ENCODE measurements at regions not wholly inside any gene's neighbourhood (a gene's known extent, or its start where the extent isn't known, plus 50 kb on each side); places are given as distances from the start of the nearest gene placed in this dataset.

DNA sequence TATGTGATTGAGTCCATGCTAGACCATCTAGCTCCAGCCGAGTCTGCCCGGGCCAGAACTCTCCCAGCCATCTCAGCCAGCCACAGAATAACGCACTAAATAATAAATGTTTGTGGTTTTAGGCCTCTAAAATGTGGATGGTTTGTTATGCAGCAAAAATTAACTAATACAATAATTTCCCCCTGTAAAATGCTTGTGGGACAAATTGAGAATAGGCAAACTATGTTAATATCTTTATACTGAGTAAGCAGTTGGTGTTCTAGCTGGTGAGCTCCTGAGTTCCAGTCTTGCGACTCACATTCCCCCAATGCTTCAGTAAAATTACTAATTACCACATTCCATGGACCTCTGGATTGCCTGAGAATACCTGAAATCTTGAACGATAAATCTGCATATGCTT is 316.8 kb upstream of the NFE2L3 start:
- Histone ChIP-seq H3K4me2 (ENCODE audit: low read length) (no peak overlapping the region), H3K9ac (ENCODE audit: low read length) (no peak overlapping the region), H3K36me3 (ENCODE audit: insufficient read depth, low read length) (no peaks in the 10 kb centered on the region), H3K9me3 (ENCODE audit: low read length) (no peaks in the 10 kb centered on the region), H3K27me3 (ENCODE audit: insufficient read depth, low read depth, low read length) (no peaks in the 10 kb centered on the region), H4K20me1 (ENCODE audit: insufficient read depth) (no peaks in the 10 kb centered on the region), H3K79me2 (replicated peaks; ENCODE audit: insufficient read depth, low read length) (no peaks in the 10 kb centered on the region), H3F3A (ENCODE audit: insufficient read depth, low read length, poor library complexity, severe bottlenecking) (no peaks in the 10 kb centered on the region), H3K9me2 (ENCODE audit: insufficient read depth, low read length) (no peaks in the 10 kb centered on the region), H3K27ac (ENCODE audit: low read length) (no peak overlapping the region), H2AFZ (ENCODE audit: low read depth, low read length) (no peak overlapping the region), H3K4me3 (ENCODE audit: low read length) (no peak overlapping the region)
- TF ChIP-seq, protein P1, sequence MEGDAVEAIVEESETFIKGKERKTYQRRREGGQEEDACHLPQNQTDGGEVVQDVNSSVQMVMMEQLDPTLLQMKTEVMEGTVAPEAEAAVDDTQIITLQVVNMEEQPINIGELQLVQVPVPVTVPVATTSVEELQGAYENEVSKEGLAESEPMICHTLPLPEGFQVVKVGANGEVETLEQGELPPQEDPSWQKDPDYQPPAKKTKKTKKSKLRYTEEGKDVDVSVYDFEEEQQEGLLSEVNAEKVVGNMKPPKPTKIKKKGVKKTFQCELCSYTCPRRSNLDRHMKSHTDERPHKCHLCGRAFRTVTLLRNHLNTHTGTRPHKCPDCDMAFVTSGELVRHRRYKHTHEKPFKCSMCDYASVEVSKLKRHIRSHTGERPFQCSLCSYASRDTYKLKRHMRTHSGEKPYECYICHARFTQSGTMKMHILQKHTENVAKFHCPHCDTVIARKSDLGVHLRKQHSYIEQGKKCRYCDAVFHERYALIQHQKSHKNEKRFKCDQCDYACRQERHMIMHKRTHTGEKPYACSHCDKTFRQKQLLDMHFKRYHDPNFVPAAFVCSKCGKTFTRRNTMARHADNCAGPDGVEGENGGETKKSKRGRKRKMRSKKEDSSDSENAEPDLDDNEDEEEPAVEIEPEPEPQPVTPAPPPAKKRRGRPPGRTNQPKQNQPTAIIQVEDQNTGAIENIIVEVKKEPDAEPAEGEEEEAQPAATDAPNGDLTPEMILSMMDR (IDR thresholded peaks at IDR 0.05; ENCODE audit: poor library complexity, severe bottlenecking), result no peak
- TF ChIP-seq, protein P2, sequence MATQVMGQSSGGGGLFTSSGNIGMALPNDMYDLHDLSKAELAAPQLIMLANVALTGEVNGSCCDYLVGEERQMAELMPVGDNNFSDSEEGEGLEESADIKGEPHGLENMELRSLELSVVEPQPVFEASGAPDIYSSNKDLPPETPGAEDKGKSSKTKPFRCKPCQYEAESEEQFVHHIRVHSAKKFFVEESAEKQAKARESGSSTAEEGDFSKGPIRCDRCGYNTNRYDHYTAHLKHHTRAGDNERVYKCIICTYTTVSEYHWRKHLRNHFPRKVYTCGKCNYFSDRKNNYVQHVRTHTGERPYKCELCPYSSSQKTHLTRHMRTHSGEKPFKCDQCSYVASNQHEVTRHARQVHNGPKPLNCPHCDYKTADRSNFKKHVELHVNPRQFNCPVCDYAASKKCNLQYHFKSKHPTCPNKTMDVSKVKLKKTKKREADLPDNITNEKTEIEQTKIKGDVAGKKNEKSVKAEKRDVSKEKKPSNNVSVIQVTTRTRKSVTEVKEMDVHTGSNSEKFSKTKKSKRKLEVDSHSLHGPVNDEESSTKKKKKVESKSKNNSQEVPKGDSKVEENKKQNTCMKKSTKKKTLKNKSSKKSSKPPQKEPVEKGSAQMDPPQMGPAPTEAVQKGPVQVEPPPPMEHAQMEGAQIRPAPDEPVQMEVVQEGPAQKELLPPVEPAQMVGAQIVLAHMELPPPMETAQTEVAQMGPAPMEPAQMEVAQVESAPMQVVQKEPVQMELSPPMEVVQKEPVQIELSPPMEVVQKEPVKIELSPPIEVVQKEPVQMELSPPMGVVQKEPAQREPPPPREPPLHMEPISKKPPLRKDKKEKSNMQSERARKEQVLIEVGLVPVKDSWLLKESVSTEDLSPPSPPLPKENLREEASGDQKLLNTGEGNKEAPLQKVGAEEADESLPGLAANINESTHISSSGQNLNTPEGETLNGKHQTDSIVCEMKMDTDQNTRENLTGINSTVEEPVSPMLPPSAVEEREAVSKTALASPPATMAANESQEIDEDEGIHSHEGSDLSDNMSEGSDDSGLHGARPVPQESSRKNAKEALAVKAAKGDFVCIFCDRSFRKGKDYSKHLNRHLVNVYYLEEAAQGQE (IDR thresholded peaks at IDR 0.05; ENCODE audit: borderline replicate concordance), result no peak
- TF ChIP-seq POLR2AphosphoS5 (IDR thresholded peaks at IDR 0.05) (no peak), MXI1 (conservative IDR thresholded peaks at IDR 0.05; ENCODE audit: poor library complexity, severe bottlenecking) (no peak), SMC3 (conservative IDR thresholded peaks at IDR 0.05; ENCODE audit: poor library complexity) (no peak), RAD21 (conservative IDR thresholded peaks at IDR 0.05) (no peak), TAF1 (IDR thresholded peaks at IDR 0.05; ENCODE audit: low read depth) (no peak), EZH2 (IDR thresholded peaks at IDR 0.05; ENCODE audit: borderline replicate concordance, insufficient read depth, low read length, poor library complexity, severe bottlenecking) (no peak)

DNA sequence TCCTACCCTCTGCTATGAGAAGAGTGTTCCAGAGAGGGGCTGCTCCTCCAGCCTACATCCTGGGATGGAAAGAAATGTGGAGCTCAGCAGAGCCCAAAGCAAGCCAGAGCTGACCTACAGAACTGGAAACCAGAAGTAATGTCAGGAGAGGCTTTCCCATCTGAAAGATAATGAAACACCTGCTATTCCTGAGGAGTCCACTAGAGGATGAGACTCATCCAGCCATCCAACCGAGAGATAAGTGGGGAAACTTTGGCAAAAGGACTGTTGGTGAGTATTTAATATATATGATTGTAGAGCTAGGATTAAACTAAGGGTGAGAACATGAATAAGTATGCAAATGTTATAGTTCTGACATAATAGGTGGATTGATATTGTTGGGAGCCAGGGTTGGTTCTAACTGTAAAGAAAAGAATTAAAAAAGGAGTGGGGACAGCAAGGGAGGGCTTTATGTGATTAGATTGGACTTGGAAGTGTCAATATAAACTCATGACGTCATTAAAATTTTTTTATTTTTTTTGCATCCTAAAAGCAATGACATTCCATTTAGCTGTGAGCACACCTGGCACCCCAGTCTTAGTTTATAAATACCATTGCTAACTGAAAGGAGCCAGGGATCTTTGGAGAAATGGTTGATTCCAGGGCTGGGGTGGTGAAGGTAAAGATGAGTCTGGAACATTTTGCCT is 312.8 kb upstream of the NFE2L3 start:
- no peak overlapping the region for H2AFZ ChIP-seq (ENCODE audit: low read depth, low read length)

More for the DNA sequence above, 312.8 kb upstream of the NFE2L3 start:
- Histone ChIP-seq H3K79me2 (replicated peaks; ENCODE audit: insufficient read depth, low read length) (no peaks in the 10 kb centered on the region), H3K9me3 (ENCODE audit: low read length) (no peaks in the 10 kb centered on the region), H3K4me3 (ENCODE audit: low read length) (no peak overlapping the region), H3K36me3 (ENCODE audit: insufficient read depth, low read length) (no peaks in the 10 kb centered on the region), H3K9ac (ENCODE audit: low read length) (no peak overlapping the region), H3K27ac (ENCODE audit: low read length) (no peak overlapping the region), H3K9me2 (ENCODE audit: insufficient read depth, low read length) (no peaks in the 10 kb centered on the region), H3K27me3 (ENCODE audit: insufficient read depth, low read depth, low read length) (no peaks in the 10 kb centered on the region), H3K4me2 (ENCODE audit: low read length) (no peak overlapping the region), H3F3A (ENCODE audit: insufficient read depth, low read length, poor library complexity, severe bottlenecking) (no peaks in the 10 kb centered on the region), H4K20me1 (ENCODE audit: insufficient read depth) (no peaks in the 10 kb centered on the region)
- TF ChIP-seq SMC3 (conservative IDR thresholded peaks at IDR 0.05; ENCODE audit: poor library complexity), result no peak
- TF ChIP-seq RAD21 (conservative IDR thresholded peaks at IDR 0.05), result no peak
- TF ChIP-seq POLR2AphosphoS5 (IDR thresholded peaks at IDR 0.05), result no peak

Data from neural cell (in vitro differentiated cells).